ENCODE measurements at regions not wholly inside any gene's neighbourhood (a gene's known extent, or its start where the extent isn't known, plus 50 kb on each side); places are given as distances from the start of the nearest gene placed in this dataset.

DNA sequence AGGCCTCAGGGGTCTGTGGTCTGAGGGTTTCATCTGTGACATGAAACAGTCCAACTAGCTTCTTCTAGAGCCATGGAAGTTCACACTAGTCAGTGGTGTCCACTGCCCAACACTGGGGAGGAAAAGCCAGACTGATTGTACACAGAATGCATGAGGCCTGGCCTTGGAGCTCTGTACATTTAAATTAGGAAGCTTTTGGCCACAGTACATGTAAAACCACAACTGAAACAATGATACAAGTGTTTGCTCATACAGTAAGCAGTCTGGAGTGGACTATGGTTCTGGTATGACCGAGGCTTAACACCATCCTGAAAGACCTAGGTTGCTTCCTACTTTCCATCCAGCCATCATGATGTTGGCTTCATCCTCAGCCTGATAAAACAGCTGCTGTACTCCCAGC, 73.8 kb upstream of the SESN3 start:
- H3K4me3 ChIP-seq (ENCODE audit: low read depth, low read length): no peak overlapping the region
- DNase-seq (ENCODE audit: low read depth): no peak
- TF ChIP-seq, protein P1, sequence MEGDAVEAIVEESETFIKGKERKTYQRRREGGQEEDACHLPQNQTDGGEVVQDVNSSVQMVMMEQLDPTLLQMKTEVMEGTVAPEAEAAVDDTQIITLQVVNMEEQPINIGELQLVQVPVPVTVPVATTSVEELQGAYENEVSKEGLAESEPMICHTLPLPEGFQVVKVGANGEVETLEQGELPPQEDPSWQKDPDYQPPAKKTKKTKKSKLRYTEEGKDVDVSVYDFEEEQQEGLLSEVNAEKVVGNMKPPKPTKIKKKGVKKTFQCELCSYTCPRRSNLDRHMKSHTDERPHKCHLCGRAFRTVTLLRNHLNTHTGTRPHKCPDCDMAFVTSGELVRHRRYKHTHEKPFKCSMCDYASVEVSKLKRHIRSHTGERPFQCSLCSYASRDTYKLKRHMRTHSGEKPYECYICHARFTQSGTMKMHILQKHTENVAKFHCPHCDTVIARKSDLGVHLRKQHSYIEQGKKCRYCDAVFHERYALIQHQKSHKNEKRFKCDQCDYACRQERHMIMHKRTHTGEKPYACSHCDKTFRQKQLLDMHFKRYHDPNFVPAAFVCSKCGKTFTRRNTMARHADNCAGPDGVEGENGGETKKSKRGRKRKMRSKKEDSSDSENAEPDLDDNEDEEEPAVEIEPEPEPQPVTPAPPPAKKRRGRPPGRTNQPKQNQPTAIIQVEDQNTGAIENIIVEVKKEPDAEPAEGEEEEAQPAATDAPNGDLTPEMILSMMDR (IDR thresholded peaks at IDR 0.05; ENCODE audit: low read depth, low read length, missing control alignments): no peak
- in situ Hi-C loops (cut with HindIII; ENCODE audit: low sequenced_read_pairs): no loop called here

DNA sequence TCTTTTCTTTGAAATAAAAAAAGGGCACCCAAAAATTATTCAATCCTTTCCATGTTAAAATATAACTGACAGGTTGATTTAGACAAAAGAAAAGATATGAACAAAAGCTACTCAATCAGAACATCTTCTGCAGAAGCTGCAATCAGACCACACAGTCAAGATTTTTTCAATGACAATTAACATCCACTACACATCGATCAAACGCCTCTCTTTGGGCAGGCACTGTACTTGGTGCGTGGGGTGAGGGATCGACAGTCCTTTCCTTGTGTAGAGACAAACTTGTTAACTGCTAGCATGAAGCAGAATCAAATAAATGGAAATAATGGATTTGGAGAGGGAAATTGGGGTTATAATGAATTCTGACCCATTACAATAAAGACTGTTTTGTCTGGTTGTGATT, 71.2 kb upstream of the SESN3 start:
- no peak overlapping the region for H3K4me3 ChIP-seq (ENCODE audit: low read depth, low read length)
- TF ChIP-seq, protein P1 (IDR thresholded peaks at IDR 0.05; ENCODE audit: low read depth, low read length, missing control alignments): no peak
- in situ Hi-C loops (cut with HindIII; ENCODE audit: low sequenced_read_pairs): no loop called here
- DNase-seq (ENCODE audit: low read depth): no peak

DNA sequence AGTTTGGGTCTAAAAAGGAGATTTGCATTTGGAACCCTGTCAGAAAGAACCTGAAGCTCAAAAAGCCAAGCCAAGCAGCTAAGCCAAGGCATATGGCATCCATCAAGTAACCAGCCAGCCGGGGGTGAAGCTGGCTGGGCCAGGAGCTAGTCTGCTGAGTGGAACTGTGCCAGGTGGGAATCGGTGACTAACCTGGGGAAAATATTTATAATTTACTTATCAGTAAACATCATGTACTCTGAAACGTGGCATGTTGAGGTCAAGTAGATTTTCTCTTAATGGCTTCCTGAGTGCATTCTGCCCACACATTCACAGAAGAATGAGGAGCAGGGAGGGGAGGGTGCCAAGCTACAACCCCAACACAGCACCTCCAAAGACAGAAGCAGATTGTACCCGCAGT, 70.5 kb upstream of the SESN3 start:
- no peak overlapping the region for H3K4me3 ChIP-seq (ENCODE audit: low read depth, low read length)
- TF ChIP-seq, protein P1 (IDR thresholded peaks at IDR 0.05; ENCODE audit: low read depth, low read length, missing control alignments): no peak
- DNase-seq (ENCODE audit: low read depth): no peak
- in situ Hi-C loops (cut with HindIII; ENCODE audit: low sequenced_read_pairs): no loop called here

DNA sequence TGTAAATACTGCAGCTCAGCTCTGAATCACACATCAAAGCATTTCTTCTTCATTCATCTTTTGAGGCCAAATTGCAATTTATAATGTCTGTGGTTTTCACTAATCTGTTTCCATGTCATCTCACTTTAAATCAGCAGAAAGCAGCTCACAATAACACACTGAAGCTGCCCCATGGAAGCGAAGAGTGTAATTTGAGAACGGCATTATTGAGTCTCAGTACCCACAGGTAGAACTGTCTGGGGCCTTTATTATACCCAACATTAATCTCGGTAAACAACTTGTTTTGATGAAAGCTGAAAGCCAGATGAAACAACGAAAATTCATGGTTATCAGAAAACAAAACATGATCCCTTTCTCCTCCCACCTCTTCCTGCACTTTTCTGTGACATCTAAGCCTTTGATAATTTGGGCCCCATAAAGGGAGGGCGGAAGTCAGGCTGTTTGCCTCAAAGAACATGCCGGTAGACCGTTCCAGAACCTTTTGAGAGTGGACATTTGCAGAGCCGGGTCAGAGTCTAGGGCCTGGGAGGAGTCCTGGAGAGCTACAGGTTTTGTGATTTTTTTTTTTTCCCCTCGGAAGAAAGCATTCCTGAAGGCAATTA, 68.2 kb upstream of the SESN3 start:
- TF ChIP-seq, protein P1 (IDR thresholded peaks at IDR 0.05; ENCODE audit: low read depth, low read length, missing control alignments): no peak
- peak; percentile 54 for DNase-seq (ENCODE audit: low read depth)
- in situ Hi-C loops (cut with HindIII; ENCODE audit: low sequenced_read_pairs): no loop called here
- H3K4me3 ChIP-seq (ENCODE audit: low read depth, low read length): no peak overlapping the region

DNA sequence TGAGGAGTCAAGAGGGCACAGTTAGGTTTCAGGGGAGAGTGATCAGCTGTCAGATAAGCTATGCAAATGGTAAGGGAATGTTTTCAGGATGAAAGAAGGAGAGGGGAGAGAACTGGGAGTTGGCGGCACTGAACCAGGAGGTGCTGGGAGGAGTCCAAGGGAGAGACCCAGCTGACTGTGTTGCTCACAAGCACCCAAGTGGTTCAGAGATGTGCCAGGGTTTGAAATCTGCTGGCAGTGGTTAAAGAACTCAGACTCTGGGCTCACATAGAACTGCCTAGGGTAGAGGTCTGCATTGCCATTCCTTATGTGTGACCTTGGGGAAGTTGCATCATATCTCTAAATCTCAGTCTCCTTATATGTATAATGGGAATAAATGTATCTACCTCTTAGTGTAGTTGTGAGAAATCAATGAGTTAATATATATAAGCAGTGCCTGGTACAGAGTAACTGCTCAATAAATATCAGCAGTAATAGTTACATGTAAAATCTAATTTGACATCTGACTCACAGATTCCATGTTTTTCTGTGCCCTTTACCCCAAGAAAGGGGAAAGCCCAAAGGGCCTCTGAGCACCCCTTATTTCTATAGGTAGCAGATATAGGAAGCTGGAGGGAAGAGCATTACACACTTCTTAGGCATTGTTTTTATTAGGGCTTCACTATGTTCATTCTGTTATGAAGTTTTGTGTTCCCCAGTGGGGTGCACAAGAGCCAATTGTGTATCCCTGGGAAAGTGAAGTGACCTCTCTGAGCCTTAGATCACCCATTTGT, 66.9 kb upstream of the SESN3 start:
- TF ChIP-seq, protein P1 (IDR thresholded peaks at IDR 0.05; ENCODE audit: low read depth, low read length, missing control alignments): no peak
- H3K4me3 ChIP-seq (ENCODE audit: low read depth, low read length): no peak overlapping the region
- in situ Hi-C loops (cut with HindIII; ENCODE audit: low sequenced_read_pairs): no loop called here
- DNase-seq (ENCODE audit: low read depth): no peak

DNA sequence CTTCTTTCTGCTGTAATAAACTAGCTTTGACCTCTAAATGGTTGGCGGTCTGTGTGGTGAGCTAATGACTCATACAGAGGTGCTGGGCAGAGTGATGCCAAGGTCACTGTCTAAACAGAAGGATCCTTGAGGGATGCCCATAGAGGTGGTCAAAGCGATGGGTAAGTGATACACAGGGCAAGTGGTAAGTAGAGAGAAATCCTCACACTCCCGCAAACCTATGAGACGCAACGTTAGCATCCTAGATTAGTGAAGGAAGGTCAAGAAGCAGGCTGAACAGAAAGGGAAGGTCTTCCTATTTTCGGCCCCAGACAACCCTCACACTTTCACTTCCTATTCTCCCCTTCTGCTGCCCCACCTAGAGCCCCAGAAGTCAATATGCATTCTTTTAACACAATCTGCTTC, 65.6 kb upstream of the SESN3 start:
- in situ Hi-C loops (cut with HindIII; ENCODE audit: low sequenced_read_pairs): no loop called here
- H3K4me3 ChIP-seq (ENCODE audit: low read depth, low read length): no peak overlapping the region

More for the DNA sequence above, 65.6 kb upstream of the SESN3 start:
- DNase-seq (ENCODE audit: low read depth): no peak
- TF ChIP-seq, protein P1 (IDR thresholded peaks at IDR 0.05; ENCODE audit: low read depth, low read length, missing control alignments): no peak
